SK-N-SH treated with all-trans-retinoic acid at 6 μM for 48 hours (cell line): ENCODE measurements at regions not wholly inside any gene's neighbourhood (a gene's known extent, or its start where the extent isn't known, plus 50 kb on each side); places are given as distances from the start of the nearest gene placed in this dataset.

Experiments used
- ATAC-seq: fragments of 200-7000 bp; cut with Tn5 transposase; 3 replicates; pipeline ENCODE4 v1.9.1; 2020; ENCODE audit warnings: mild to moderate bottlenecking, moderate library complexity
- ARNTL ChIP-seq: fragments of 450-650 bp; formaldehyde crosslinking; IDR thresholded peaks from 2 replicates; pipeline ENCODE4 v1.5.0; 2020; ENCODE audit warnings: low read depth, mild to moderate bottlenecking, moderate library complexity, borderline replicate concordance
- CREB5 ChIP-seq: fragments of 250-450 bp; sonication (Bioruptor Pico); IDR thresholded peaks from 2 replicates; pipeline ENCODE4 v1.5.1; 2020; ENCODE audit warnings: low read depth, mild to moderate bottlenecking, moderate library complexity
- ESRRG ChIP-seq: fragments of 250-450 bp; sonication (Bioruptor Pico); IDR thresholded peaks from 2 replicates; pipeline ENCODE4 v1.6.1; 2021; ENCODE audit warnings: mild to moderate bottlenecking
- GLIS3 ChIP-seq: fragments of 250-450 bp; sonication (Bioruptor Pico); IDR thresholded peaks from 2 replicates; pipeline ENCODE4 v1.5.0; 2020; ENCODE audit warnings: mild to moderate bottlenecking, moderate library complexity
- ISL1 ChIP-seq: fragments of 250-450 bp; sonication (Bioruptor Pico); IDR thresholded peaks from 2 replicates; pipeline ENCODE4 v2.1.2; 2022; ENCODE audit warnings: mild to moderate bottlenecking, moderate library complexity
- OSR1 ChIP-seq: fragments of 250-450 bp; sonication (Bioruptor Pico); IDR thresholded peaks from 2 replicates; pipeline ENCODE4 v1.8.0; 2022; ENCODE audit warnings: moderate library complexity, mild to moderate bottlenecking, inconsistent platforms
- POU6F1 ChIP-seq: fragments of 250-450 bp; sonication (Bioruptor Pico); IDR thresholded peaks from 2 replicates; pipeline ENCODE4 v1.8.0; 2021; ENCODE audit warnings: low read depth, mild to moderate bottlenecking, moderate library complexity, borderline replicate concordance
- PPARA ChIP-seq: fragments of 250-450 bp; sonication (Bioruptor Pico); IDR thresholded peaks from 2 replicates; pipeline ENCODE4 v1.5.0; 2020; ENCODE audit warnings: mild to moderate bottlenecking, borderline replicate concordance
- RARB ChIP-seq: fragments of 250-450 bp; sonication (Bioruptor Pico); IDR thresholded peaks from 2 replicates; pipeline ENCODE4 v1.8.0; 2021; ENCODE audit warnings: mild to moderate bottlenecking, moderate library complexity
- TCF4 ChIP-seq: fragments of 250-450 bp; sonication (Bioruptor Pico); IDR thresholded peaks from 2 replicates; pipeline ENCODE4 v1.8.0; 2021; ENCODE audit warnings: mild to moderate bottlenecking, moderate library complexity, borderline replicate concordance
- TOX ChIP-seq: fragments of 250-450 bp; sonication (Bioruptor Pico); IDR thresholded peaks from 2 replicates; pipeline ENCODE4 v1.8.0; 2021; ENCODE audit warnings: mild to moderate bottlenecking, moderate library complexity, borderline replicate concordance
- TSHZ2 ChIP-seq: fragments of 250-450 bp; sonication (Bioruptor Pico); IDR thresholded peaks from 2 replicates; pipeline ENCODE4 v1.5.0; 2020; ENCODE audit warnings: mild to moderate bottlenecking, moderate library complexity
- ZFP3 ChIP-seq: fragments of 250-450 bp; sonication (Bioruptor Pico); IDR thresholded peaks from 2 replicates; pipeline ENCODE4 v1.5.0; 2020; ENCODE audit warnings: mild to moderate bottlenecking, moderate library complexity
- ZNF565 ChIP-seq: fragments of 450-650 bp; formaldehyde crosslinking; conservative IDR thresholded peaks from 2 replicates; pipeline ENCODE4 v1.5.0; 2020; ENCODE audit warnings: low read depth, mild to moderate bottlenecking, moderate library complexity
- ZNF8 ChIP-seq: fragments of 450-650 bp; formaldehyde crosslinking; IDR thresholded peaks from 2 replicates; pipeline ENCODE4 v1.5.0; 2020; ENCODE audit warnings: mild to moderate bottlenecking, moderate library complexity

GRCh38 chr4:177901786-177902185, 459.5 kb upstream of the AGA start:
- no peak for ATAC-seq
- TF ChIP-seq ESRRG (CRISPR knock-in tag) (no peak), ZNF8 (CRISPR knock-in tag) (no peak), ARNTL (CRISPR knock-in tag) (no peak), ZNF565 (CRISPR knock-in tag) (no peak), PPARA (no peak), TCF4 (CRISPR knock-in tag) (no peak), GLIS3 (CRISPR knock-in tag) (no peak), TOX (CRISPR knock-in tag) (no peak), CREB5 (CRISPR knock-in tag) (no peak), POU6F1 (no peak), TSHZ2 (CRISPR knock-in tag) (no peak)

- TF ChIP-seq PPARA: no peak
- TF ChIP-seq OSR1 (CRISPR knock-in tag): no peak
- TF ChIP-seq RARB (CRISPR knock-in tag): no peak
- ATAC-seq: no peak
These were observed 460.1 kb upstream of the AGA start for GRCh38 chr4:177902386-177902785.

GRCh38 chr4:177907736-177908424, 465.6 kb upstream of the AGA start:
- no peak for ATAC-seq

More at GRCh38 chr4:177907736-177908424, 465.6 kb upstream of the AGA start:
- no peak for TF ChIP-seq ISL1 (CRISPR knock-in tag)
- TF ChIP-seq ZFP3 (CRISPR knock-in tag): no peak
- no peak for TF ChIP-seq TSHZ2 (CRISPR knock-in tag)
- TF ChIP-seq POU6F1: no peak
- TF ChIP-seq GLIS3 (CRISPR knock-in tag): no peak
